ENCODE measurements at regions not wholly inside any gene's neighbourhood (a gene's known extent, or its start where the extent isn't known, plus 50 kb on each side); places are given as distances from the start of the nearest gene placed in this dataset.

GRCh38 chr2:118565301-118565700 lies 282.1 kb downstream of the EN1 start:
- DNase-seq (ENCODE audit: low read depth in 2 of 2), result no peak

GRCh38 chr2:118562144-118562543 lies 285.3 kb downstream of the EN1 start:
- no peak for DNase-seq (ENCODE audit: low read depth in 2 of 2)

DNA sequence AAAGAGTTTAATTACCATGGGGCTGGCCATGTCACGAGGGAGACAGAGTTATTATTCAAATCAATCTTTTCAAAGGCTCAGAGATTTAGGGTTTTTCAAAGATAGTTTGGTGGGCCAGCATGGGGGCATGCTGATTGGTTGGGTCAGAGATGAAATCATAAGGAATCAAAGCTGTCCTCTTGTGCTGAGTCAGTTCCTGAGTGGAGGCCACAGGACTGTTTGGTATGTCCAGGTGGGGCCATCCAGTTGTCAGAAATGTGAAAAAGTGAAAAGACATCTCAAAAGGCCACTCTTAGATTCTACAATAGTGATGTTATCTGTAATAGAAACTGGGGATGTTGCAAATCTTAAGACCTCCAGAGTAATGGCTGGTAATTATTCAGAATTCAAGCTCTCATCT lies 288.6 kb downstream of the EN1 start:
- no peak for DNase-seq (ENCODE audit: low read depth in 2 of 2)

- no peak for DNase-seq (ENCODE audit: low read depth in 2 of 2)
Measured at GRCh38 chr2:118557791-118558190, 289.7 kb downstream of the EN1 start.

- DNase-seq (ENCODE audit: low read depth in 2 of 2), result no peak
Measured at GRCh38 chr2:118557016-118557415, 290.4 kb downstream of the EN1 start.

- no peak for DNase-seq (ENCODE audit: low read depth in 2 of 2)
Measured at GRCh38 chr2:118554616-118555015, 292.8 kb downstream of the EN1 start.

DNA sequence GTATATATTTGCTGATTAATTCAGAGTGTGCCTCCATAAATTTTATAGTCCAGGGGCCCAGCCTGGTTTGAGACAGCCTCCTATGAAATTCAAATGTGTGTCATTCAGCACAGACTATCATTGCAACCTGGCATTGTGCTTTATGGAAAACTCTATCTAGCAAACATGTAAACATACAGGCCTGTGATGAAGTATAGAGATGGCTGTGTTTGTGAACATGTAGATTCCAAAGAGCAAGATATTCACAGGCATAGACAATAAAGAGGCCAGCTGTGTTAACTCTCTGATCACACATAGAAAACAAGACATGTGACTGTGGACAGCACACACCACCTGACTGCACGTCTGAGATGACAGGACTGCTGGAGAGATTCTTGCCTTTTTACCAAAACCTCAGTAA lies 297.9 kb downstream of the EN1 start:
- DNase-seq (ENCODE audit: low read depth in 2 of 2), result no peak

- no peak for DNase-seq (ENCODE audit: low read depth in 2 of 2)
Measured at GRCh38 chr2:118548880-118549488, 298.5 kb downstream of the EN1 start.

GRCh38 chr2:118539290-118539689 lies 308.2 kb downstream of the EN1 start:
- no peak for DNase-seq (ENCODE audit: low read depth in 2 of 2)

DNA sequence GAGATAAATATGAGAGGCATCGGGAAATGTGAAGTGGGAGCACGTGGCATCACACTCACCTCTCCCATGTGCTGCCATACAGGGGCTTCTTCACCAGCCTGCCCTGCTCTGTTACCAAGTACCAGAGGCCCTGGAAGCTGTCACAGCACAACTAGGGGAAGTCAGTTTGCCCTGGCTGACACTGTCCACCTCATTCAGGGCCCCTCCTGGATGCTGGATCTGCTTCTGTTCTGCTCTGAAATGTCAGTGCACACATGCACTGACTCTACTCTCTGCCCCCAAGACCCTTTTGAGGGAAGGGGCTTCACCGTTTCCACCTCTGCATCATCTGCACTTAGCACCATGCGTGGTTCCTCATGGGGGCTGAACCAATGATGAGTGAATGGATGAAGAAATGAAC lies 311.1 kb downstream of the EN1 start:
- DNase-seq (ENCODE audit: low read depth in 2 of 2), result no peak

DNA sequence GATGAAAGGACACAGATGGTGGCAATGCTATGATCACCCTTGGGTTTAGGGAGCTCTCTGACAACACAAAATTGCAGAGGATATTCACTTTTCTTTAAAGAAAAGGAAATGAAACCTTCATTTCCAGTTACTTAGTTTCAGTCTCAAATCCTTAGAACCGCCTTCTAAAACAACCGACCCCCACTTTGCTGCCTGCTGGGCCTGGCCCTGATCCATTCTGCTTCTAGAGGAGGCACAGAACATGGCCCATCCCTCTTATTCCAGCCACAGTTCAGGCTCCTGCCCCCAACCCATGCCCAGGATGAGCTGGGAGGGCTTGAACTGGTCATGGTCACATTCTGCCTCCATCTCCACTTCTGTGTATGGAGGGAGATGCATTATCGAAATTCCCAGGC lies 311.6 kb downstream of the EN1 start:
- no peak for DNase-seq (ENCODE audit: low read depth in 2 of 2)

GRCh38 chr2:118535171-118535817 lies 312.2 kb downstream of the EN1 start:
- DNase-seq (ENCODE audit: low read depth in 2 of 2), result no peak

DNA sequence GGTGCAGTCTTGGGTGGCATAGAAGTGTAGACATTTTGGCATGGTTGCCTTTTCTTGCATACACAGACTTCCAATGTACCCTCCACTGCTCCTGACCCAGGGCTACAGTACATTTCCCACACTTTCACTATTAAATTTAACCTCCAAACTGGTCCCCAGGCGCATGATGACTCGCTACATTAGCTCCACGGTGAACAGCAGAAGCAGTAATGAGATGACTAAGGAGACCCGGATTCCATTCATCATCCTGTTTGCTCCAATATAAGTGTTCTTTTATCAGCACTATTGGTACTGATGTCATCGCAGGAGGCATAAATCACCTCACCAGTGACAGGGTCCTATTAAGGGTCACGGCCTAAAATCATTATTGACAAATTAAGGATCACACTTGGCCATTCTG lies 316.5 kb downstream of the EN1 start:
- DNase-seq (ENCODE audit: low read depth in 2 of 2), result no peak

DNA sequence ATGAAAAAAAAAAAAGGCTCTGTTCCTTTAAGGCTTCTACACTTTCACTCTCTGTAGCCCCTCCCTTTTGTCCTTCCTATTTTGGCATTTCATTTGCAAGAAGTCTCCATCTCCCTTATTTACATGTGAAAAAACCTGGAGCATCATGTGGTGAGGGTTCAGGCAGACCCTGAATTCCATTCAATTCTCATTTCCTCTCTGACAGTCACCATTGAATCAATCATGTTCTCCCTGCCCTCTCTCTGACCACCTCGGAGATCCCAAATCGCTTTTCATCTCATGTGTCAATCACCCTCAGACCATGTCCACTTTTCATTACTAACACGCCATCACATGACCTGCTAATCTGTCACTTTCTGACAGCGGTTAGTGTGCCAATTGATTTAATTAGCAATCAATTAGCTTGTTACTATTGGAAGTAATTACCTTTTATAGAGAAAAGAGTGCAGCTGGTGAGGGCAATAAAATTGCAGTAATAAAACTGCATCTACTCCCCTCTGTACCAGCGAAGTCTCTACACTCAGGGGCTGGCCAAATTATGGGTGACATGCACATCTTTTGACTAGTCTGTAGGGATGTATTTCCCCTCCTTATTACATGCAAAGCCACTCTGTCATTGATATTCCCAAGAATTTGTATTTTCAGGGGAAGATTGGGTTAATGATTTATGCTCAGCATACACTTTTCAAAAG lies 317.4 kb downstream of the EN1 start:
- DNase-seq (ENCODE audit: low read depth in 2 of 2), result no peak

GRCh38 chr2:118527571-118527970 lies 319.9 kb downstream of the EN1 start:
- DNase-seq (ENCODE audit: low read depth in 2 of 2), result no peak

- no peak for DNase-seq (ENCODE audit: low read depth in 2 of 2)
Measured at GRCh38 chr2:118525346-118525745, 322.1 kb downstream of the EN1 start.

- DNase-seq (ENCODE audit: low read depth in 2 of 2), result no peak
Measured at GRCh38 chr2:118524911-118525310, 322.5 kb downstream of the EN1 start.

- DNase-seq (ENCODE audit: low read depth in 2 of 2), result no peak
Measured at GRCh38 chr2:118523761-118524160, 323.7 kb downstream of the EN1 start.

- DNase-seq (ENCODE audit: low read depth in 2 of 2), result no peak
Measured at GRCh38 chr2:118521960-118522359, 325.5 kb downstream of the EN1 start.

DNA sequence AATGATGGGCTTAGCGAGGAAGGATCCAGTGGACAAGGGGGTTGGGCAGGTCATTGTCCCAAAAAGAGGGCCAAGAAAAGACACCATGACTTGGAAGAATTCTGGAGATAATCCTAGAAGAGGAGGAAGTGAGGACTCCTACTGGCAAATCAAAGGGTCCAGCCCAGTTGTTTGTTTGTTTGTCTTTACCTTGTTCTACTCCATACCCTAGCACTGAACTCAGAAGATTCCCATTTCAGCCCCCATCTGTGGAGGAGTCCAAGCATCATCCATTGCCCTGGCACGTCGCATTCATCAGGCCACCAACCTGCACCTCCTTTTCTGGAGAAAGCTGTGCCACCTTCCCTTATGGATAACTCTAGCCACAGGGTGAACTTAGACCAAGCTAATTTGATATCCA lies 326.2 kb downstream of the EN1 start:
- no peak for DNase-seq (ENCODE audit: low read depth in 2 of 2)

- no peak for DNase-seq (ENCODE audit: low read depth in 2 of 2)
Measured at GRCh38 chr2:118520246-118520645, 327.2 kb downstream of the EN1 start.

DNA sequence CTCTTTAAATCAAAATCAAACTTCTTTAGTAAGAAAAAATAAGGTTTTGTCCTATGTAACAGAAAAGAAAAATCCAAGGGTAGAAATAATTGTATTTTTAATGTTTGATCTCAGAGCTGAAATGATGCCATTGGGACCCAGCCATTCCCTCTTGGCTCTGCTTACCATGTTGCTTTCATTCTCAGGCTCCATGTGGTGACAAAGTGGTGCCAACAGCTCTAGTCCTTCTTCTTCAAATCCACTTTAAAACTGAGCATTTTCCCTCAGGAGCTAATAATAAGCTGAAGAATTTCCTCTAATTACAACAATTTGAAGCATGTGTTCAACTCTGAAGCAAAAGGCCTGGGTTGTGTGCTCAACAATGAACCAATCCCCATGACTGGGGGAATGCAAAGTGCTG lies 327.9 kb downstream of the EN1 start:
- no peak for DNase-seq (ENCODE audit: low read depth in 2 of 2)

DNA sequence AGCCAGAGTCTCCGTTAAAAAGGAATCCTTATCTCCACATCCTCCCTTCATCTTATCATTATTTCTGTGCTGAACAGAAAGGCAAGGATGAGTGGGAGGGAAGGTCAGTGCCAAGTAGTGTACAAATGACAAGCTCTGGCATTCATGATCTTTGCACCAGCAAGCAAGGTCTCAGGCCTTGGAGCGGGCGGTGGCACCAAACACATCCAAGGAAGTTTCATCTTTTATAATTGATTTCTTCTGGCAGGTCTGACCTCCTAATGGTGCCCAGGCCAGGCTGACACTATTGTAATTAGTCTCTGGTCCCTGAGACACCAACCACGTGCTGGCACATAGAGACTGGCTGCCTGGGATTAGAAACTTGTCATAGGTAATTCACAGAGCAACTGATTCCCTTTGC lies 336.6 kb downstream of the EN1 start:
- no peak for DNase-seq (ENCODE audit: low read depth in 2 of 2)
